ENCODE measurements at regions not wholly inside any gene's neighbourhood (a gene's known extent, or its start where the extent isn't known, plus 50 kb on each side); places are given as distances from the start of the nearest gene placed in this dataset.

- TF ChIP-seq CTCF (IDR thresholded peaks at IDR 0.05) (no peak), POLR2A (IDR thresholded peaks at IDR 0.05) (no peak)
These were observed 88.3 kb upstream of the TNFSF4 start for GRCh38 chr1:173295391-173295790.

All from heart left ventricle (tissue), 13 donors.